HG03457 (cell line): ENCODE measurements at regions not wholly inside any gene's neighbourhood (a gene's known extent, or its start where the extent isn't known, plus 50 kb on each side); places are given as distances from the start of the nearest gene placed in this dataset.

Source experiments
- ATAC-seq: cut with Tn5 transposase; IDR thresholded peaks from one replicate; pipeline ENCODE4 v1.9.1; 2021; ENCODE audit warnings: moderate number of reproducible peaks; ENCODE audit not compliant: unreplicated experiment

DNA sequence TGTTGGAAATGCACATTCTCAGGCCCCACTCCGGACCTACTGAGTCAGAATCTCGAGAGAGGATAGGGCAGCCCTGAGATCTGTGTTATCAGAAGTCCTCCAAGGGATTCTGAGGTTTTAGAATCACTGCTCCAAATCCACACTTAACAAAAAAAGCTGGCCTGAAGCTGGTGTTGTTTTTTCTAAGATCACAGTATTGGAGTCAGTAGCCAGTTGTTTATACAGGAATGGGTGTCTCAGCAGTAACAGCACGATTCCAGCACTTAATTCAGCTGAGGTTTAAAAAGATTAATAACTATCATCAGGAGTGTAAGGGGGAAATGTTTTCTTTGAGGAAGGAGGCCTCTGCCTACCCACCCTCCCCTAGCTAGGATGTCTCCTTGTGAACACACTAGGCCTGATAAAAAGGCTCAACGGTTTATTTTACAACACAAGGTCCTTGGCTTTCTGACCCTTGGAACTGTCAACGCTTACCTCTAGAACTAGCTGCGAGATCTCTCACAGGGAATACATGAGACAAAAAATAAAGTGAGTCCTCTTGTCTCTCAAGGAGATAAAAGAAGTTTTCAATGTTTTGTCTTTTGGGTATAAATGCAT is 505.4 kb downstream of the CD83 start:
- no peak for ATAC-seq

DNA sequence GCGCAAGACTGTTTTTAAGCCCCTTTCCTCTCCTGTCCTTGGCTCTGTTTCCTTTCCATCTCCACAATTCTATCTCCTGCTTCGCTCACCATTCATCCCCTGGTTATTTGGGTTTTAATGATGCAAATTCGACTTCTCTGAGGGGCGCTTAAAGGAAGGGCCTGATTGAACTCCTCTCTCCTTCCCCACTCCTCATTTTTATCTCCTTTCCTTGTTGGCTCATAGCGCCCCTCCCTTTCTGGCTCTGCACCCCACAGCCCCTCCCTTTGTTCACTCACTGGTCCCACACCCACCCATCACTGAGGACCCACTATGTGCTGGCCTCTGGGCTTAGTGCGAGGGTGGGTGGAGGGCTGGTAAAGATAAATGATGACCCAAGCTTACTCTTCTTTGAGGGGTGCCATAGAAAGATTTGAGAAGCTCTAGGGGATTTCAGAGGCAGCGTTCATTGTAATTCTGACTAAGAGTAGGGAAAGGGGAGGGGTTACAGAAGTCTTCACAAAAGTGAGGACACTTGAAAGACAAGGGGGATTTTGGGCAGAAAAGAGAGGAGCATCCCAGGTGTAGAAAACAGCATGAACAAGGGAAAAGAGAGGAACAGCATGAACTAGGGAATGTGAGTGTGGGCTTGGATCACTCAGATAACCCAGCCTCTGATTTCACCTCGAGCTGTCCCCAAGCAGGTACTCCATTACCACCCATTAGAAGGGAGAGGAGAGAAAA is 507.8 kb downstream of the CD83 start:
- no peak for ATAC-seq

DNA sequence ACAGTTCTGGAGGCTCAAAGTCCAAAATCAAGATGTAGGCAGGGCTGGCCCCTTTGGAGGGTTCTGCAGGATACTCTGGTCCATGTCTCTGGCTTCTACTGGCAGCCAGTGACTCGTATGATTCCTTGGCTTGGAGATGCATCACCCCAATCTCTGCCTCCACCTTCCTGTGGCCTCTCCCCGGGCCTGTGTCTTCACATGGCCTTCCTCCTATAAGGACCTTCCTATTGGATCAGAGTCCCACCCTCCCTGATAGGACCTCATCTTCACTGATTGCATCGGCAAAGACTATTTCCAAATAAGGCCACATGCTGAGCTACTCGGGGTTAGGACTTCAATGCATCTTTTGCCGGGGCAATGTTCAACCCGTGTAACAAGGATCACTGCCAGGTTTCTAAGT is 509.0 kb downstream of the CD83 start:
- no peak for ATAC-seq

DNA sequence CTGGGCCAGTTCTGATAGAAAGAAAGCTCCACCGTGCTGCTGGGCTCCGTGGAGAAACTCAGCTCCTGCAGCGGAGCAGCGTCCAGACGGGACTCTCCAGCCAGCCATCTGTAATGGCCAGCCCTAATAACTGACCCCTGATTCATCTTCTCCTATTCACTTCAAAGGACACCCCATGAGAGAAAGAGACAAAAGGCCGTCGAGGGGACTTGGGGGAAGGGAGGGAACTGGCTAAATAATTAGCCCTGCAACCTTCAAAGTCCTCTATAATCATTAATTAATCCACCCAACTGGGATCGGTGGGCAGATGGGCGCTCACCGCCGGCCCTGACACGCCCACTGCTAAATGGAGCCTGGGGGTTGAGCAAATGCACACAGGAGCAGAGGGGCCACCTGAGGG is 512.4 kb downstream of the CD83 start:
- no peak for ATAC-seq

DNA sequence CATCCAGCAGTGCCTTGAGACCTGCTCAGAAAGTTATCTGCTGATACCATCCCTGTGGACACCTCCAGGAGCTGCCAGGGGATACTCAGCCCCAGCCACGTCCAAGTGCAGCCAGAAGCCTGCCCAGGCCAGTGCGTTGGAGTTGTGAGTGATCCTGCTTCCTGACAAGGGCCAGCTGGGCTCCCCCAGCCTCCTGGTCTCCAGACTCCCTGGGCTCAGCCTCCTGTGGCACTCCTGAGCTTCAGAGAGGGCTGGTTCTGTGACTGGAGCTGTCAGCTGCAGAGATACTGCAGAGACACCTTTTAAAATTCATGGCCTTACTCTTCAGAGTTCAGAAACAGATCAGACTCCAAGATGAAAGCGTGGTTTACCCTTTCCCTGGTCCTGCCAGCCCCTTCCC is 515.9 kb downstream of the CD83 start:
- ATAC-seq = no peak

DNA sequence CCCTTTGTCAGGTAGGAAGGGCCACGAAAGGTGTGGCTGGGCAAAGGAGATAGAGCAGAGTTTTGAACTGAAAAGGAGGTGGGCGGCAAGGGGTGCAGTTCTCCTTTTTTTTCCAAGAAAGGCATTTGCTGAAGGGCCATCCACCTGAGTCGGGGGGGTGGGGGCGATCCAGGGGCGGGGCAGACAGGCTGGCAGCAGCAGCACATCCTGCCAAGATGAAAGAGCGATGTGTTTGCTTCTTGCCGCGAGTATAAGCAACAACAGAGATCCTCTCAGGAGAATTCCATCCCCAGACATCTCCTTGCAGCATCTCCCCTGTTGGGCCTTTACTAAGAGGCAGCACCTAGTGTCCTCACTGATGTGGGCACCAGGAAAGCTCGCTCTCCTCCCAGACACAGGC is 516.5 kb downstream of the CD83 start:
- no peak for ATAC-seq

DNA sequence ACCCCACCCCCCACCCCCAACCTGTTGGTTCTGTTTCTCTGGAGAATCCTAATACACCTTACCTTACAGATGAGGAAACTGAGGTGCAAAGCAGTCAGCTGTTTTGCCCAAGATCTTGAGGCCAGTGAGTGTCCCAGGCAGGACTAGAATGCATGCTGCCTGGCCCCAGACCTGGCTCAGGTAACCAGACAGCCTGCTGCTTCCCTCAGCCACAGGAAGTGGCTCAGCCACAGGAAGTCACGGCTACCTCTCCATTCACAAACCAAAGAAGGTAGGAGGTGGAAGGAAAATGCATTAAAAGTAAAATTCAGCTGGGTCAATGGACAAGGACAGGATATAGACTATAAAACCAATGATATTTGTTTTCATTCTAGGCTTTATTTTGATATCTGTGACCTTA is 517.6 kb downstream of the CD83 start:
- no peak for ATAC-seq

DNA sequence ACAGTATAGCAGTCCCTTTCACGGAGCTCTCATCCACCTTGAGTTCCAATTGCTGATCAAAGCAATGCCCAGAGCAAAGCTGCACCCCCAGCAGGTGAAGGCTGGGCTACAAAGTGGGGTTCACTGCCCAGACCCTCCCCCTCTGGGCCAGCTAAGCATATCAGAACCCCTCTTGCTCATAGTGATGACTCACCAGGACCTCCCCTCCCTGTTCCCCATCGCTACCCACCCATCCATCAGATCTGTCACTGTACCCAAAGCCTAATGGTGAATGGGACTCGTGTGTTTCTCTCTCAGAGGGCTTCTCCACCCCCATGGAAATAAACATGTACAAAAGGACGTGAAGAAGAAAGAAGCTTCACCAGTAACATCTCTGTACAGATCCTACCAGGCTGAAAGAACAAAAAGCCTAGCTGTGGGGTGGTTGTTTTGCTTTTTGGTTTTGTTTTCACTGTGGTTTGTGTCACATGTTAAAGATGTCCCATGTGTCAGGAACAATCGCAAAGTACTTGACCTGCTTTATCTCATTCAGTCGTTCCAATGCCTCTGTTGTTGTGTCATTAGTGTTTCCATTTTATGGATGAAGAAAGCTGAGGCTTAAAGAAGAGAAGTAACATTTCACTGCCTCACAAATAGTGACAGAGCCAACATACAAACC is 518.5 kb downstream of the CD83 start:
- ATAC-seq = no peak

DNA sequence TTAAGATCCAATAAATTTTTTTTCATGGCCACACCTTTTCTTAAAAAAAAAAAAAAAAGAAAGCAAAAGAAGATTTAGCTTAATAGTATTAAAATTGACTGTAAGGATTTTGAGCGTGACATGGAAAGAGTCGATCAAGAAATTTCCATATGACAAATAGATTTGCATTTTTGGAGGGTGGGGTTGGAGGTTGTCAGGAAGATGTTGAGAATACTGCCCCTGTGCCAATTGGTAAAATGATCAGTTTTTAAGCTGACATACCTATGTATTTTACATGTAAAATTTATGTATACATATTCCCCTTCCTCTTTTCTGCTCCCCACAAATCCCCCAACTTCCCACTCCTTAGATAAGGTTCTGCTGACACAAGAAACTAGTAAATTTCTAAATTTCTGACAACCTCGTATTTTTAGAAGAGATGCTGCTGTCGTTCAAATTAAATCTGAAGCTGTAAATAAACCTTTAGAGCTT is 520.9 kb downstream of the CD83 start:
- ATAC-seq = no peak

DNA sequence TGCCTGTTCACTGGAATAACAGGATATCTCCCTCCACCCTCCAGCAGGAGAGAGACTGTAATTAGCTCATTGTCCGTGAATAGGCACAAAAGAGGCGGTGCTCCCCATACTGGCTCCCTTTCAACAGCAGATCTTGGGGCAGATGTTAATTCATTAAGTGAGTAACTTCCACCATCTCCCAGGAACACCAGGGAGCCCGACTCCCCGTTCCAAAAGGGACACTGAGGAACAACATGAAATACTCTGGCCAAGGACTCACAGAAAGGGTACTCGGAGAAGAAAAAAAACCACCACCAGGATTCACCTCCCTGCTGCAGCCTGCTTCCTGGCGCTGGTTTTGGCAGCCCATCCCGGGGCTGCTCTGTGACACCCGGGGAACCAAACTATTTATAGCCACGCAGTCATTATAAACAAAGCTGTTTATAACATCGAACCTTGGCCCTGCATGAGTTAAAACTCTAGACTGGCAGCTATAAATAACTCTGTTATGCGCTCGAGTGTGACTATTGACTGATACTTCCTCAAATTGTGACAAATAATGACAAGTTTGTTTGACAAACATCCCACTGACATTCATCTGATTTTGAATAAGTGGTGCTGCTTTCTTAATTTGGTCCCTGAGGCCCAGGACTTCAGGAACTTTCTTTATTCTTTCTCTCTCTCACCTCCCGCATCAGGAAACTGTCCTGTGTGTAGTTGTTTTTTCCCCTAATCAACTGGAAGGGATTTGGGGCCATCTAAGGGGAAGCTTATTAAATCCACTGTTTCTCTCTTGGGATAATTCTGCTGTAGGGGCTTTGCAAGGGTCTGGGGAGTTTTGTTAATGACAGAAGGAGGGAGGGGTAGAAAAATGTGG is 521.6 kb downstream of the CD83 start:
- ATAC-seq = no peak

DNA sequence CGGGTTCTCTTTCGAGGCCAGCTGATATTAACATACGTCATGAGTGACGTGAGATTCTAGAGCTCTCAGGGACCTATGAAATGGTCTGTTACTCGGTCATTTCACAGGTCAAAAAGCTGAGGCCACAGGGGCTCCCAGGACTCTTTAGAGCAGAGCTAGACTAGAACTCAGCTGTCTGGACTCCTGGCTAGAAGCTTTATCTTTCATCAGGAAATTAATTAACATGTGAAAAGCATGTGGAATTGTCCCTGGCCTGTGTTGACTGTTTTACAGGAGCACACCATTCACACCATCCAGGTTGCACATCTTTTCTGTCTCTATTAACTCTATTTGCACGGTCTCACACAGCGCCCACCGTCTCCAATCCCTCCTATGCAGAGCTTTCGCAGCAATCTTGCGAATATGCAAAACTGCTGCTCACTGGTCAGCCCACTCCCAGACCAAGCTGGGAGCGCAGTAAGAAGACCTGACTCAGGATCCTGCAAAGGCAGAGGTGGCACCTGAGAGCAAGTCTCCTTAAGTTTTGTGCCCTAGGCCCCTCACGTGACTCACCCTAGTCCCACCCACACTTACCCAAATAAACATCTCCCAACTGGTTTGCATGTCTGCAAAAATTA is 522.5 kb downstream of the CD83 start:
- ATAC-seq = no peak

DNA sequence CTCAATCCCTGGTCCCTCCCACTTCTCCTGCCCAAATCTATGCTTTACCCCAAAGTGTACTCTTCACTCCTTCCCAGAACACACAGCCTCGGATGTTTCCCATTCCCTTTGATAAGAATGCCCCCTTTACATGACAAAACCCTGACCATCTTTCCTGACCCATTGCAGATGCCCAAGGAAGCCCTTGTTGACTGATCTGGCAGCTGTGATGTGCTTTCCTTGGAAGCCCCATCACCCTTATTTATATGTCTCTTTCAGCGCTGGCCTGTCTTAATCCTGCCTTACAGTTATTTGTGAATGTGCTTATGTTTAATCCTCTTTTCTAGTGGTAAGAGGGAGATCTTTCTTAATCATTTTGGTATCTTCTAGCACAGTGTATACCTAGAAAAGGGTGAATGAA is 523.1 kb downstream of the CD83 start:
- ATAC-seq = no peak

DNA sequence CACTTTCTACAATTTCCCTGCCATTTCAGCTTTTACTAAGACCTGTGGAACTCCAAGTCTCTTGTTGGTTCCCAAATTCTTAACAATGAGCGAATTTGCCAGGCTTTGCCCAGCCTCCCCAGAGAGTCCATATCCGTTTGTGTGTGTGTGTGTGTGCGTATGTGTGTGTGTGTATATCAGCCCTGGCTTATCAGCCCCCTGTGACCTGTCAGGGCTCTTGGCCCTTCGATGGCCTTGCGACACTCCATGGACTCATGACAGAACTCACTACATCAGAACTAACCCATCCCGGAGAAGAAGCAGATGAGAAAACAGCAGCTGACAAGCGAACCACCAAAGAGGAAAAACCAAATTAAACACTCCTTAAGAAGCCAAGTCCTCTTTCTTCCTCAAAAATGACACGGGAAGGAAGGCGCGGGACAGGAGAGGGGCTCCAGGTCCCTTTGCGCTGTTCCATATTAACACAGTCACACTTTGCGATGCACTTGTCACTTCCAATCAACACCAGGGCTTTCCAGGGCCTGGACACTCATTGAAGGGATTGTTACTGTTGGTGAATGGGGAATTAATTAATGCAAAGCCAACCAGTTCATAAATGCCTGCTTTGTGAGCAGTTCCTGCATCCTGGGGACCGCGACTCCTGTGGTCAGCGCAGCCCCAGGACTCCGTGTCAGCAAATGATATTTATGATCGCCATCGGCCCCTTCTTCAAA is 524.0 kb downstream of the CD83 start:
- ATAC-seq = no peak

DNA sequence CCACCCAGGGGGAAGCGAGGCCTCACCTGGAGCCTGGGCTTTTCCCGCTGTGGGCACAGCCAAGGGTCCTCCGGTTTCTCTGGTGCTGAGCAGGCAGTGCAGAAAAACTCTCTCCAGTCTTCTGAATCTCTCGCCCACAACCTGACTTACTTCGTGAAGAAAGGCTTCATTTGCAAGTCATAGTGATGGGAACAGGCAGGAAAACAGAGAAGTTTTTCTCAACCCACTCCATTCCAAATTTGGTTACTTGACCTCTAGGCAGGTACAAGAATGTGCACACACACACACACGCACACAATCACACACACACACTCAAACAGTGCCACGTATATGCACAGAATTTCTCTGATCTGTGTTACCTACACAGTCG is 524.5 kb downstream of the CD83 start:
- no peak for ATAC-seq

DNA sequence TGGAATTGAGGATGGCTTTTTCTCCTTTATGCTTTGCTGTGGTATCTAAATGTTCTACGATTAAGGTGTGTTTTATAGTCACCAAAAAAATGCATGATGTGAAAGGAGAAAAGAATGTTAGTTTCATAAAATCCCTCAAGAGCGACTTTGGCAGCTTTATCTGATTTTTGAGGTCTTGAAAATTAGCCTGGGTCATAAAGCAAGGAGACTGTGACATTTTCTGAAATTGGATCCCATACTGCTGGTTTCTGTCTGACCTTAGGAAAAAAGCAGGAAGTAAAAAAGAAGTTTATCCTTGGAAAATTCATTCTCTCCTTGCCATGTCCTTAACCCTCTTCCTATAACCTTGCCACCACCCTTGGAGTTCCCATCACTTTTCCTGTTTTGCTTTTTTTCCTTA is 525.3 kb downstream of the CD83 start:
- ATAC-seq = no peak

DNA sequence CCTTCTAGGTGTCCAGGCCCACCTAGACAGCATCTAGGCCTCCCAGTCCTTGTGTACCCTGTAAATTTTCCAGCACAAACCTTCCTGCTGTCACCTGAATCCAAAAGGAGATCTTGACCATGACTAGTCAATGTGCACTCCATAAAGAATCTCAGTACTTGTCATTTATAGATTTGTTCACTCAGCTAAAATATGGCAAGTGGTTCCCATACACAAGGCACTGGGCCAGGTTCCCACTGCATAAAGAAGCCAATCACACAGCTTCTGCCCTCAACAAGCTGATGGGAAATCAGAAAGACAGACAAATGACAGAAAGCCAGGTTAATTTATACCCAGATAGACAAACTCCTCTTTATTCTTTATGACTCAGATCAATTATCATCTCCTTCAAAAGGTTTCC is 526.8 kb downstream of the CD83 start:
- no peak for ATAC-seq

DNA sequence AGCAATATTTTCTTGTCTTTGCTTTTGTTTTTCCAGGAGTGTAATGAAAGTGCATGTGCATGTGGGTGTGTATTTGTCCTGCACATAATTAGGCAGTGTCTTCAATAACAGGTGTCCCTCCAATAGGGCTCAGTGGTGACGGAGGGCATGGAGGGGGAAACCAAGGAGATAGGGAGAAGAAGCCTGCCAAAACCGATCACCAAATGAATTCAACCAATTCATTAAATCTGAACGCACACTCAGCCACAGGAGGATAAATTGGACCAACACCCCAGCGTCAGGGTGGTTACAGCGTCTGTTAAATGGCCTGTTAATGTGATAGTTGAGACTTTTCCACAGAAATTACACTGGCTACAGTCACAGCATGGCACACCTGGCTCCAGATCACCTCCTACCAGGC is 527.6 kb downstream of the CD83 start:
- ATAC-seq = no peak

DNA sequence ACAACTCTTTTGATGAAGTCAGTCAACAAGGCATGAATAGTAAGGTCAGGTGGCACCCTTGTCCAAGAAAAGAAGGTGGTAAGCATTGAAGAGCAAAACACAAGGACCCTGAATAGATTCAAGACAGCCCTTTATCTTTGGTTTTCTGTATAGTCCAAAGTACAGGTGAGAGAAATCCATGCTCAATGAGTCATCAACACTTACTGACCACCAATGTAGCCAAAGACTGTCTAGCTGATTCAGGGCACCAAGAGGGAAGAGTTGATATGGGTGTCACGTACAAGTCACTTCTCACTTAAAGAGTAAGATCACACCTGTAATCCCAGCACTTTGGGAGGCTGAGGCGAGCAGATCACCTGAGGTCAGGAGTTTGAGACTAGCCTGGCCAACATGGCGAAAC is 528.3 kb downstream of the CD83 start:
- ATAC-seq = no peak

DNA sequence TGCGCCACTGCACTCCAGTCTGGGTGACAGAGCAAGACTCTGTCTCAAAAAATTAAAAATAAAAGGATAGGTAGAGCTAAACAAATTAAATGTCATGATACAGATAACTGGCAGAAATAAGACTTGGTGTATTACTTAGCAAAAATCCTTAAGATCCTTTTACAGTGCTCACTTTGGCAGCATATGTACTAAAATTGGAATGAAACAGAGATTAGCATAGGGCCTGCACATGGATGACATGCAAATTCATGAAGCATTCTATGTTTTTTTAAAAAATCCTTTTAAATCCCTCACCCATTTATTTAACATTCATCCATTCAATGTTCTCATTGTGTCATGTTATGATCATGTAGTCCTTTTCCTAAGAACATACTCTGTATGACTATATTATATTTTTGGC is 528.8 kb downstream of the CD83 start:
- no peak for ATAC-seq

DNA sequence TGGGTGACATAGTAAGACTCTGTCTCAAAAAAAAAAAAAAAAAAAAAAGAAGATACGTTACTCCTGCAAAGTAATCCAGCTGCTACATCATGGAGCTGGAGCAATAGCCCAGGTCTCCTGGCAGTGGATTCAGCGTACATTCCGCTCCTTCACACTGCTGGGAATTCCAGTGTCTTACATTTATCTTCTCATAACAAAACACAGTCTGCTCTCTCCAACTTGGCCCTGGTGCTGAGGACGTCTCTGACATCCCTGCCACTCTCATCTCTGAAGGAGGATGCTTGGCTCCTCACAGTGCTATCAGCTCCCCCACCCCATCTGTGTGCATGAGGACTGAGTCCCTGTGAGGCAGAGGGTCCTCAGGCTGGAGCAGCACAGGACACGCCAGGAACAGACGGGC is 529.8 kb downstream of the CD83 start:
- no peak for ATAC-seq

DNA sequence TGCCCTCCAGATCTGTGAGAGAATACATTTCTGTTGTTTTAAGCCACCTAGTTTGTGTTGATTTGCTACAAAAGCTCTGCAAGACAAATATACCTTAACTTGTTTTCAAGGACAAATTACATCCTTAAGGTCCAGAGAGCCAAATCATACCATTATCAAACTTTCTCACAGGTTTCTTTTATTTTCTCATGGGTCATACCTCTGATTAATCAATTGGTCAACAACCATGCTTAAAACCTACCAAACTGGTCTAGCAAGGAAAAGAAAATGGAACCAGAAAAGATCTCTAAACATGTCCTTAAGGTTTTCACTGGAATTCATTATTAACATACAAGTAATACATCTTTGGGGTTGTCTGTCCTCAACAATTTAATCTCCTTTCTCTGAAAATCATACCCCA is 535.0 kb downstream of the CD83 start:
- ATAC-seq = no peak
